GM18858 (cell line): ENCODE measurements at regions not wholly inside any gene's neighbourhood (a gene's known extent, or its start where the extent isn't known, plus 50 kb on each side); places are given as distances from the start of the nearest gene placed in this dataset.
A peak's percentile ranks its signal among the peaks of the same experiment; 100 is the strongest.

Source experiments
- ATAC-seq: cut with Tn5 transposase; IDR thresholded peaks from one replicate; pipeline ENCODE4 v1.9.1; 2021; ENCODE audit not compliant: unreplicated experiment

DNA sequence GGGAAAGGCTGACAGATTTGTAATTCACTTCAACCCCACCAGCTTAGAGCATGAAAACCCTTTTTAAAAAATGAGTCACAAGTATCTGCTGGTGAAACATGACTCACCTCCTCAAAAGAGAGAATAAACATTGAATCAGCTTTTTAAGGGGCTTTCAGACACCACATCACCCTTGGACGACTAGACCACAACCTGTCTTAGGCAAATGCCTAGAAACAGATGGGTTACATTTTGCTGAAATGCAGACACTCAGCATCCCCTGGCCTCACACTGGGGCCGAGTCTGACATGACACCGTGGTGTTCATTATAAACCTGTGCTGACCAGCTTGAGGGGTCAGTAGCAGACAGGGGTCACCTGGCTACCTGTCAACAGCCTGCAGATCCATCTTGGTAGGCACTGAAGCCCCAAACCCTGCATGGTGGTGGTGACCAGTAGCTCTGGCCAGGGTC lies 175.3 kb upstream of the CST7 start:
- peak; percentile 84 for ATAC-seq

GRCh38 chr20:24775966-24776365 lies 173.1 kb upstream of the CST7 start:
- no peak for ATAC-seq

DNA sequence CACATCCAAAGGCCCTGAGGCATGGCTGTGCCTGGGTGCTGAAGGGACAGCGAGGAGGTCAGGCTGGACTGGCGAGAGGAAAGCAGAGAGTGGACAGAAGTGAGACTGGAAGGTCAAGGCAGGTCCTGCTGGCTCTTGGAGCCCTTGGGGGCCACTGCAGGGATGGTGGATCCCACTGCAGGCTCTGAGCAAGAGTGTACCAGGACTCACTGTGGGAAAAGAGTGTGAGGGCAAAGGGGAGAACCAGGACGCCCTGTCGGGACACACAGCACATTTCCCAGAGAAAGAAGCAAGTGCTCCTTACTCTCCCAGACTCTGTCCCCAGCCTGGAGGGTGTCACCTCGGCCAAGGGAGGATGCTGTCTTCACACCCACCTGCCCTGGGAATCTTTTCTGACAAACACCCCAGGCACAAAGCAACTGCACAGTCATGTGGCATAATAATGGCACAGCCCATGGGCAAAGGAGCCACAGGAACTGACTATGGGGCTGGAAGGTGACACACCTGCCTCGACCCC lies 172.3 kb upstream of the CST7 start:
- ATAC-seq, result no peak

- ATAC-seq, result no peak
Measured at GRCh38 chr20:24777746-24778145, 171.3 kb upstream of the CST7 start.

GRCh38 chr20:24778585-24779031 lies 170.5 kb upstream of the CST7 start:
- no peak for ATAC-seq

DNA sequence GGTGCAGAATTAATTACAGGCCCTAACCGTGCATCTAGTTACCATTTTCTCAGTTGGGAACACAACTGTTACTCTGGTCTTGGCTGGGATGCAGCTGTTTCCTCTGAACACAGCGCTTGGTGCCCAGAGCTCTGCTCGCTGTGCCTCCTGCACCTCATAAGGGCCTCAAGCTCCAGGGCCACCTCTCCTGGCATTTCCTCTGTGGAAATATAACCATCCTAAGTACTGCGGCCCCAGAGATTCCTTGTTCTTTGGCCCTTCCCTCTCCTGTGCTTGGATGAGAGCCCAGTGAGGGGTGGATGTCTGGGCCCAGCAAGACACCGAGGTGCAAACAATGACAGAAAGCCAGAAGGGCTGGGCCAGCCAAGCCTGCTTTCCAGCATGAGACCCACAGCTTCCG lies 169.9 kb upstream of the CST7 start:
- no peak for ATAC-seq

- no peak for ATAC-seq
Measured at GRCh38 chr20:24779946-24780345, 169.1 kb upstream of the CST7 start.

- ATAC-seq, result no peak
Measured at GRCh38 chr20:24780674-24781417, 168.2 kb upstream of the CST7 start.

- ATAC-seq, result no peak
Measured at GRCh38 chr20:24781418-24781980, 167.6 kb upstream of the CST7 start.

DNA sequence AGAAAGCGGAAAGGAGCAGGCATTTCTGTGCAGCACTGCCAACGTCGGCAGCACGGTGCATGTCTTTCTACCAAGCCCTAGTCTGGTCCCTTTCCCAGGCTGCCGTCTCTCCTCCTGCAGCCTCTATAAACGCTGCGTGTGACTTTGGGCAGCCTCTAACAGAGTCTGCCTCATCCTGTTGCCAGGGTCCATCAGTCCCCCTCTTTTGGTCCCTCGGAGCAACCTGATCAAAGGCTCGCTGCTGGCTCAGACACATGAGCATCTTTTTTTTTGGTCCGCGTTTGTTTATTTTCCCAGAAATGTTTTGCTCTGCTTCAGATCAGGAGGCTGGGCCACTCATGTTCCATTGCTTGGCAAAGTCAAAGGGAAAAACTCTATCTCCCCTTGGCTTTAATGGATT lies 166.8 kb upstream of the CST7 start:
- ATAC-seq, result no peak

DNA sequence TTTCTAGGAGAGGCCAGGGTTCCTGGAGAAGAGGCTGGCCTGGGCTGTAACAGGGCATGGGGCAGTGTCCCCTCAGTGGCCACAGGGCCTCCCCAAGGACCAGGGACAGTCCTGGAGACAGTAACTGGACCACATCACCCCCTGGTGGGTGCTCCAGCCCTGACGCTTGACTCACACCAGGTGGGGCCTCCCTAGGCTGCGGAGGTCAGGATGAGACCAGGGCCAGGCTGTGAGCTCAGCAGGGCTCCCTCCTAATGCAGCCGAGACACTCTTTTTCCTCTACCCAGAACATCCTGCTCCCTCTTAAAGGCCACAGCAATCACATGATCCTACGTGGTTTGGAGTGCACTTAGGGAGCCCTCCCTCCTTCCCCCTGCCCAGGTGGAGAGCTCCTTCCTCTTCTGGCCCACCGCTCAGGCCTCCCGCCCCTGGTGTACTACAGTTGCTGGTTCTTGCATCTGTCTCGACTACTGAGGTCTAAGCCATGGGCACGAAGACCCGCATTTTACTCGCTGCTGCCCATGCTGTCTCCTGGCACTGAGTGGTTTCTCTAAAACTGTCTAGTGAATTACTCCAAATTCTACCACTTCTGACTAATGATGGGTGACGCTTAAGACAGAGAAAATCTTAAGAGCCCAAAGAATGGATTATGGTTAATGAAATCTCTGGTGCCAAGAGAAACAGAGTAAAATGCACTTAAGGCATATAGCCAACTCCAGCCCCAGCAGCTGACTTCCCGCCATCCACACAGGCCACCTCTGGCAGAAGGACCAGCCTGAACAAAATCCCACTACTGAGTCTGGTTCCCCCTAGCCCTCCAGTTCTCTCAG lies 166.1 kb upstream of the CST7 start:
- ATAC-seq, result no peak

DNA sequence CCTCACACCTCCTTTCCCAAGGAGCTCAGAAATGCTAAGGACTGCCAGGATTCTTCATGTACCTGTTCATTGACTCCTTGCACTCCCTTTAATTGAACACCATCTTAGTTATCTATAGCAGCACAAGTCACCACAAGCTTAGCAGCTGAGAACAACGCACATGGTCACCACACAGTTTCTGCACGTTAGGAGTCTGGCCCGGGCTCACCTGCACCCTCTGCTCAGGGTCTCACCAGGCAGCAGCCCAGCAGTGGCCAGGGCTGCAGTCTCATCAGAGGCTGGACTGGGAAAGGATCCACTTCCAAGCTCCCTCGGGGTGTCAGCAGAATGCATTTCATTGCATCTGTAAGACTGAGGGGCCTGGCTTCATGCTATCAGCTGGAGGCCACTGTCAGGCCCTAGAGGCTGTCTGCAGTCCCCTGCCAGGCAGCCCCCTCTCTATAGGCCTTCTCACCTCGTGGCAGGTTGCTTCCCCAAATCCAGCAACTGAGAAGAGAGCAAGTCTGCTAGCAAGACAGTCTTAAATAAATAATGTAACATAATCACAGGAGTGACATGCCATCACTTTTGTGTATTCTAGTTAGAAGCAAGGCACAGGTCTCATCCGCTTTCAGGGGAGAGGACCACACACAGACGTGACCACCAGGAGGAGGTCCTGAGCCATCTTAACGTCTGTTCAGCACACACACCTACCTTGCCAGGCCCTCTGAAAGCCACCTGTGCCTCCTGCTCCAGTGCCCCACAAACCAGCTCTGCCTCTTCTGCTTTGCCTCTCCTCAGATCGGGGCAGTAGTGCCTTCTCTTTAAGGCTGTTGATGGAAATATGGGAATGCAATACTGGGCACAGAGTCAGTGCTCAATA lies 165.2 kb upstream of the CST7 start:
- ATAC-seq, result no peak

GRCh38 chr20:24784607-24785006 lies 164.5 kb upstream of the CST7 start:
- no peak for ATAC-seq

- ATAC-seq, result no peak
Measured at GRCh38 chr20:24785141-24786110, 163.6 kb upstream of the CST7 start.

GRCh38 chr20:24786111-24786495 lies 163.0 kb upstream of the CST7 start:
- ATAC-seq, result no peak

DNA sequence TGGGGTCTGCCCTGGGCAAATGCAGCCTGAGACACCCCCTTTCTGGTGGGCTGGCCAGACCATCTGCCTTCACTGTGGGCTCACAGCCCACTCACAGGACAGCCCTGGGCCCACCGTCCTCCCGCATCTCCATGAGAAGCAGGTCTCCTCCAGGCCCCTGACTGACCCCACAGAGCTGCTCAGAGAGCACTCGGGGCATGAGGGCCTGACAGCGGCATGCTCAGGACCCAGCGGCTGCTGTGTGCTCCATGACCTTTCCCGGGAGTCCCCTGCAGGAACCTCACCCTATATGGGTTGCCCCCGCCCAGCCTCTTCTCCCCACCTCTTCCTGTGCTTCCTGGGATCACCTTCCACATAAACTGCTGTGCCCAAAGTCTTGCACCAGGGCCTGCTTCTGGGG lies 162.4 kb upstream of the CST7 start:
- no peak for ATAC-seq

- no peak for ATAC-seq
Measured at GRCh38 chr20:24787071-24787470, 162.0 kb upstream of the CST7 start.

DNA sequence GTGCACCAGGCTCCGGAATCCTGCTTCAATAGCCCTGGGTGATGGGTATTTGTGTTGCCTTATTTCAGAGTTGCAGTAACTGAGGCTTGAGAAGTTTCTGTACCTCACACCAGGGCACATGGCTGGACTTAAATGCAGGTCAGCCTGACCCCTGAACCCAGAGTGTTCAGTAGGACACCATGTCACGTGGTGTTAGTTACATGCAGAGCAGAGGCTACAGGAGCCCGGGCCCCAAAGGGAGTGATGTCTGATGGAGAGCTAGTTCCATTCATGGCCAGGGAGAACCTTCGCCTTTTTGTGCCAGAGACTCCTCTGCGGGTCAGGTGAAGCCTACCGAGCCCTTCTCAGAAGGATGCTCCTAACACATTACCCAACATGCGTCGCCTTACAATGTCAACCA lies 161.4 kb upstream of the CST7 start:
- ATAC-seq, result no peak

DNA sequence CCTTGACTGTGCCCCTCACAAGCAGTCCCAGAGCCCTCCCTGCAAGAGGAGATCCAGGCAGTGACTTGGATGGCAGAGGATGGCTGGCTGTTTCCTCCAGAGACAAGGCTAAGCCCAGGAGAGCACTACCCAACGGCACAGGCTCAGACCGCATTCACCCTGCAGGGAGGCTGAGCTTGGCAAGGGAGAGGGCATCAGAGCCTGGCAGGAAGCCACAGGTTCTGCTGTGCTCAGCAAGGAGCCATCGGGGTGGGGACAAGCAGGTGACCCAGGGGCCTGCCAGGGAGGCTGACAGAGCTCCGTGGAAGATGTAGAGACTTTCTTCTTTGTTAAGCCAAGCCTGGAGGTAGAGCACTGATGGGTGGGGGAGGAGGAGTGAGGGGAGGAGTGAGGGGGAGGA lies 159.2 kb upstream of the CST7 start:
- no peak for ATAC-seq
